Panc1 (cell line): ENCODE measurements at regions not wholly inside any gene's neighbourhood (a gene's known extent, or its start where the extent isn't known, plus 50 kb on each side); places are given as distances from the start of the nearest gene placed in this dataset.

Source experiments
- ATAC-seq: fragments of 200-7000 bp; cut with Tn5 transposase; 2 replicates; pipeline ENCODE4 v1.9.1; 2020; ENCODE audit warnings: mild to moderate bottlenecking, moderate library complexity
- BruUV-seq: library from RNA; stranded (reverse); fragments of 400-500 nt; replicated peaks from 2 replicates; lab custom pipeline; 2021; lab: Mats Ljungman, UMichigan
- CTCF ChIA-PET: fragments of 300-600 bp; sonication (Branson Sonifier 250); formaldehyde crosslinking; loops from one replicate; lab custom pipeline; 2022; ENCODE audit warnings: antibody characterized with exemption; lab: Charles Lee
- POLR2A ChIA-PET: fragments of 300-600 bp; sonication (Branson Sonifier 250); formaldehyde crosslinking; loops from one replicate; lab custom pipeline; 2022; ENCODE audit warnings: antibody characterized with exemption; lab: Charles Lee
- DNase-seq: peaks from one replicate; pipeline ENCODE4 v3.0.0-alpha.2; 2010; ENCODE audit warnings: low read depth, low spot score
- H3K27ac ChIP-seq: 2 replicates; pipeline ENCODE4 v1.5.1; 2011; ENCODE audit warnings: mild to moderate bottlenecking, low read length, inconsistent platforms
- H3K27me3 ChIP-seq: fragments of 200-500 bp; sonication (Bioruptor generic); 2 replicates; pipeline ENCODE4 v1.6.0; 2014; ENCODE audit warnings: low read length, inconsistent platforms; ENCODE audit not compliant: control insufficient read depth, insufficient read depth
- H3K36me3 ChIP-seq: fragments of 200-500 bp; sonication (Bioruptor generic); 2 replicates; pipeline ENCODE4 v1.5.1; 2014; ENCODE audit warnings: inconsistent platforms, mild to moderate bottlenecking, low read length, moderate library complexity; ENCODE audit not compliant: control insufficient read depth, insufficient read depth
- H3K4me1 ChIP-seq: 2 replicates; pipeline ENCODE4 v1.5.1; 2011; ENCODE audit warnings: inconsistent platforms, mild to moderate bottlenecking, low read length, moderate library complexity; ENCODE audit not compliant: control insufficient read depth, insufficient read depth
- H3K4me3 ChIP-seq, 2 experiments: 2 replicates each; pipeline ENCODE4 v1.5.1; 2011 to 2012; ENCODE audit warnings: low read depth in 2 of 2, low read length in 2 of 2, mild to moderate bottlenecking in 2 of 2, inconsistent platforms in 1 of 2, moderate library complexity in 1 of 2
- H3K9me3 ChIP-seq: fragments of 200-500 bp; sonication (Bioruptor generic); 2 replicates; pipeline ENCODE4 v1.5.1; 2014; ENCODE audit warnings: low read depth, mild to moderate bottlenecking, inconsistent platforms, low read length, moderate library complexity; ENCODE audit not compliant: control insufficient read depth, insufficient read depth
- CTCF ChIP-seq: fragments of 450-650 bp; IDR thresholded peaks from 2 replicates; pipeline ENCODE4 v1.5.1; 2017; ENCODE audit warnings: mild to moderate bottlenecking
- POLR2AphosphoS5 ChIP-seq: IDR thresholded peaks from 2 replicates; pipeline ENCODE4 v1.6.1; 2012; ENCODE audit warnings: mild to moderate bottlenecking, low read depth, low read length, moderate library complexity
- REST ChIP-seq, 2 experiments: IDR thresholded peaks; 2 replicates each; pipeline ENCODE4 v1.6.1; 2011 to 2012; ENCODE audit warnings: low read depth in 2 of 2, control low read depth in 1 of 2, low read length in 1 of 2, mild to moderate bottlenecking in 1 of 2, moderate library complexity in 1 of 2; ENCODE audit not compliant: insufficient read depth in 1 of 2
- SIN3A ChIP-seq: IDR thresholded peaks from 2 replicates; pipeline ENCODE4 v1.6.1; 2012; ENCODE audit warnings: low read depth, mild to moderate bottlenecking, low read length, moderate library complexity, borderline replicate concordance; ENCODE audit not compliant: insufficient read depth
- TCF7L2 ChIP-seq: IDR thresholded peaks from 2 replicates; pipeline ENCODE4 v1.6.1; 2011; ENCODE audit warnings: mild to moderate bottlenecking, low read depth, low read length, inconsistent platforms
- in situ Hi-C: cut with HindIII; loops from 2 replicates; pipeline ENCODE4 v1.10.0; 2016; ENCODE audit warnings: low sequenced_read_pairs, low pct_unique_long_range_greater_than_20kb
- intact Hi-C: fragments of 100-400 bp; cut with micrococcal nuclease; formaldehyde crosslinking; loops from one replicate; pipeline ENCODE4 v1.10.0; 2022; ENCODE audit not compliant: unreplicated experiment

- in situ Hi-C loops (no loop called here), intact Hi-C loops (no loop called here)
- Histone ChIP-seq H3K36me3 (no peaks in the 10 kb centered on the region), H3K27ac (peak overlapping the region; percentile 96), H3K27me3 (no peaks in the 10 kb centered on the region), H3K9me3 (no peaks in the 10 kb centered on the region), H3K4me1 (peaks cover 22% of the 10 kb centered on the region), H3K4me3 (no peak overlapping the region)
- ChIA-PET CTCF (no interaction called here), POLR2A (no interaction called here)
- no TSS peak for BruUV-seq
- no peak for TF ChIP-seq POLR2AphosphoS5
- TF ChIP-seq TCF7L2 = 0 out of 2 replicates have a peak, but pooled peaks have one; percentile 13
- TF ChIP-seq REST (IDR thresholded peaks at IDR 0.05; ENCODE audit: insufficient read depth in 1 of 2, low read depth in 2 of 2, low read length in 1 of 2) = no peak
- no peak for DNase-seq
- ATAC-seq = no peak
Observed at GRCh38 chr4:123559955-123560871, 163.6 kb downstream of the SPRY1 start.

GRCh38 chr4:123561525-123561924 is 164.9 kb downstream of the SPRY1 start:
- CTCF ChIA-PET = no interaction called here
- DNase-seq (no peak), ATAC-seq (no peak)
- POLR2A ChIA-PET = no interaction called here
- Histone ChIP-seq H3K9me3 (no peaks in the 10 kb centered on the region), H3K27ac (peak overlapping the region; percentile 96; the same call in 1 of the 2 replicates), H3K4me3 (no peak overlapping the region), H3K4me1 (peaks cover 14% of the 10 kb centered on the region), H3K36me3 (no peaks in the 10 kb centered on the region), H3K27me3 (no peaks in the 10 kb centered on the region)
- no peak for TF ChIP-seq REST (IDR thresholded peaks at IDR 0.05; ENCODE audit: insufficient read depth in 1 of 2, low read depth in 2 of 2, low read length in 1 of 2)
- no peak for TF ChIP-seq TCF7L2
- no peak for TF ChIP-seq POLR2AphosphoS5
- no peak for TF ChIP-seq SIN3A
- TF ChIP-seq CTCF = no peak
- in situ Hi-C loops (no loop called here), intact Hi-C loops (no loop called here)
- no TSS peak for BruUV-seq
